ENCODE measurements at regions not wholly inside any gene's neighbourhood (a gene's known extent, or its start where the extent isn't known, plus 50 kb on each side); places are given as distances from the start of the nearest gene placed in this dataset.

- no peaks in the 10 kb centered on the region for H3K36me3 ChIP-seq (ENCODE audit: control insufficient read depth, insufficient read depth, low read length)
- H3K27me3 ChIP-seq (replicated peaks; ENCODE audit: control insufficient read depth, insufficient read depth, low read length): no peaks in the 10 kb centered on the region
- H3K4me3 ChIP-seq (replicated peaks; ENCODE audit: low read depth, low read length): no peak overlapping the region
- no peak for TF ChIP-seq CTCF (IDR thresholded peaks at IDR 0.05; ENCODE audit: insufficient read depth, low read length, poor library complexity, severe bottlenecking)
- DNase-seq (ENCODE audit: extremely low read depth, insufficient read length): no peak
Measured at GRCh38 chr21:20852866-20853265, 145.3 kb upstream of the NCAM2 start.

- TF ChIP-seq CTCF (IDR thresholded peaks at IDR 0.05; ENCODE audit: insufficient read depth, low read length, poor library complexity, severe bottlenecking): no peak
- Histone ChIP-seq H3K27me3 (replicated peaks; ENCODE audit: control insufficient read depth, insufficient read depth, low read length) (no peaks in the 10 kb centered on the region), H3K36me3 (ENCODE audit: control insufficient read depth, insufficient read depth, low read length) (no peaks in the 10 kb centered on the region), H3K4me3 (replicated peaks; ENCODE audit: low read depth, low read length) (no peak overlapping the region)
- DNase-seq (ENCODE audit: extremely low read depth, insufficient read length): no peak
Measured at GRCh38 chr21:20856926-20857325, 141.3 kb upstream of the NCAM2 start.

GRCh38 chr21:20874202-20874601 lies 124.0 kb upstream of the NCAM2 start:
- H3K4me3 ChIP-seq (replicated peaks; ENCODE audit: low read depth, low read length): no peak overlapping the region
- no peaks in the 10 kb centered on the region for H3K36me3 ChIP-seq (ENCODE audit: control insufficient read depth, insufficient read depth, low read length)
- TF ChIP-seq CTCF (IDR thresholded peaks at IDR 0.05; ENCODE audit: insufficient read depth, low read length, poor library complexity, severe bottlenecking): no peak
- H3K27me3 ChIP-seq (replicated peaks; ENCODE audit: control insufficient read depth, insufficient read depth, low read length): no peaks in the 10 kb centered on the region
- DNase-seq (ENCODE audit: extremely low read depth, insufficient read length): no peak

- Histone ChIP-seq H3K27me3 (replicated peaks; ENCODE audit: control insufficient read depth, insufficient read depth, low read length) (no peaks in the 10 kb centered on the region), H3K36me3 (ENCODE audit: control insufficient read depth, insufficient read depth, low read length) (no peaks in the 10 kb centered on the region), H3K4me3 (replicated peaks; ENCODE audit: low read depth, low read length) (no peak overlapping the region)
- no peak for TF ChIP-seq CTCF (IDR thresholded peaks at IDR 0.05; ENCODE audit: insufficient read depth, low read length, poor library complexity, severe bottlenecking)
- DNase-seq (ENCODE audit: extremely low read depth, insufficient read length): no peak
Measured at GRCh38 chr21:20875742-20876141, 122.5 kb upstream of the NCAM2 start.

- H3K4me3 ChIP-seq (replicated peaks; ENCODE audit: low read depth, low read length): no peak overlapping the region
- H3K36me3 ChIP-seq (ENCODE audit: control insufficient read depth, insufficient read depth, low read length): no peaks in the 10 kb centered on the region
- TF ChIP-seq CTCF (IDR thresholded peaks at IDR 0.05; ENCODE audit: insufficient read depth, low read length, poor library complexity, severe bottlenecking): no peak
- no peaks in the 10 kb centered on the region for H3K27me3 ChIP-seq (replicated peaks; ENCODE audit: control insufficient read depth, insufficient read depth, low read length)
- no peak for DNase-seq (ENCODE audit: extremely low read depth, insufficient read length)
Measured at GRCh38 chr21:20877976-20878375, 120.2 kb upstream of the NCAM2 start.

Measured in GM06990 (cell line).